Endothelial cell of umbilical vein (primary cell): ENCODE measurements at regions not wholly inside any gene's neighbourhood (a gene's known extent, or its start where the extent isn't known, plus 50 kb on each side); places are given as distances from the start of the nearest gene placed in this dataset.

Experiments
- CTCF ChIP-seq, 2 donors: IDR thresholded peaks; 1 replicate in 1 of 2; 2 replicates in 1 of 2; pipeline ENCODE4 v1.5.1; 2011; ENCODE audit warnings: low read length in 2 of 2, mild to moderate bottlenecking in 2 of 2, moderate library complexity in 2 of 2, control low read depth in 1 of 2, inconsistent platforms in 1 of 2, low read depth in 1 of 2; ENCODE audit not compliant: insufficient read depth in 1 of 2; ENCODE audit errors: extremely low read depth in 1 of 2
- FOS ChIP-seq: IDR thresholded peaks from 2 replicates; pipeline ENCODE4 v1.6.1; 2011; ENCODE audit warnings: mild to moderate bottlenecking, low read length, moderate library complexity, borderline replicate concordance; ENCODE audit not compliant: insufficient read depth
- POLR2A ChIP-seq: IDR thresholded peaks from 2 replicates; pipeline ENCODE4 v1.6.1; 2012; ENCODE audit warnings: low read depth, mild to moderate bottlenecking, control low read depth, low read length
- POLR2AphosphoS5 ChIP-seq: IDR thresholded peaks from 2 replicates; pipeline ENCODE4 v1.6.1; 2012; ENCODE audit warnings: low read depth, mild to moderate bottlenecking, control low read depth, low read length, moderate library complexity; ENCODE audit not compliant: insufficient read depth

DNA sequence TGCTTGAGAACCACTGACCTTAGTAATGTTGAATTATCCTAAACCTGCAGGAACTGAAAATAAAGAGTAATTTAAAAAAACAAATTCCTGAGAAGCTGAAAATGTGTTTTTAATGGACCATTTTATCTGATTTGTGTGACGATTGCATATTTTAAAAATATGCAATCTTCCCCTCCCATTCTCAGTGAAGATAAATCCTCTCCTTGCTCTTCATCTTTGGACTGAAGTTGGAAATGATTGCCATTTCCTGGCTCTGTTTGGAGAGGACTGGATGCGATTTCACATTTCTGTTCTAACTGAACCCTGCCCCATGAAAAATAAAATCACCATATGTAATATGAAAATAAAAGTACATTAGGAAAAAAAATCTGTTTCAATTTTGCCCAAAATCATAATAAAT lies 216.3 kb downstream of the SLC6A15 start:
- TF ChIP-seq FOS: no peak
- no peak for TF ChIP-seq CTCF (IDR thresholded peaks at IDR 0.05; ENCODE audit: extremely low read depth in 1 of 2, insufficient read depth in 1 of 2, low read depth in 1 of 2, low read length in 2 of 2)
- TF ChIP-seq POLR2A: no peak
- TF ChIP-seq POLR2AphosphoS5: no peak
